HepG2 (cell line): ENCODE measurements at regions not wholly inside any gene's neighbourhood (a gene's known extent, or its start where the extent isn't known, plus 50 kb on each side); places are given as distances from the start of the nearest gene placed in this dataset.

ENCODE experiments used
- CTCF ChIP-seq: sonication (generic); formaldehyde crosslinking; IDR thresholded peaks from 2 replicates; pipeline ENCODE4 v1.5.0; 2020; ENCODE audit warnings: mild to moderate bottlenecking, missing genetic modification reagents, moderate library complexity
- NCOA2 ChIP-seq: sonication (generic); formaldehyde crosslinking; IDR thresholded peaks from 2 replicates; pipeline ENCODE4 v1.8.0; 2022; ENCODE audit warnings: inconsistent platforms
- NR2F2 ChIP-seq: IDR thresholded peaks from 2 replicates; pipeline ENCODE4 v1.6.1; 2012; ENCODE audit warnings: low read depth, inconsistent platforms, borderline replicate concordance
- RBFOX2 ChIP-seq: fragments of 200-400 bp; formaldehyde crosslinking; IDR thresholded peaks from 2 replicates; pipeline ENCODE4 v1.6.1; 2017; ENCODE audit warnings: low read depth, mild to moderate bottlenecking, low read length
- RERE ChIP-seq: IDR thresholded peaks from 2 replicates; pipeline ENCODE4 v1.6.1; 2016; ENCODE audit warnings: low read depth, missing genetic modification reagents, missing compliant biosample characterization
- REXO4 ChIP-seq: sonication (generic); formaldehyde crosslinking; IDR thresholded peaks from 2 replicates; pipeline ENCODE4 v1.8.0; 2022; ENCODE audit warnings: missing genetic modification reagents, mild to moderate bottlenecking, borderline replicate concordance
- ZBTB2 ChIP-seq: sonication (generic); formaldehyde crosslinking; IDR thresholded peaks from 2 replicates; pipeline ENCODE4 v1.8.0; 2022; ENCODE audit warnings: low read depth, missing genetic modification reagents
- ZNF530 ChIP-seq: sonication (generic); formaldehyde crosslinking; IDR thresholded peaks from 2 replicates; pipeline ENCODE4 v1.5.0; 2020; ENCODE audit warnings: low read depth, mild to moderate bottlenecking, missing genetic modification reagents
- ZNF580 ChIP-seq: IDR thresholded peaks from 2 replicates; pipeline ENCODE4 v1.6.1; 2016; ENCODE audit warnings: low read depth, borderline replicate concordance
- ZNF687 ChIP-seq: sonication (generic); formaldehyde crosslinking; IDR thresholded peaks from 2 replicates; pipeline ENCODE4 v1.5.1; 2020; ENCODE audit warnings: mild to moderate bottlenecking, missing genetic modification reagents, moderate library complexity

GRCh38 chr15:69585937-69586336 is 133.3 kb downstream of the RPLP1 start:
- TF ChIP-seq ZNF580 (CRISPR knock-in tag) (no peak), NCOA2 (CRISPR knock-in tag) (no peak), RBFOX2 (no peak), ZNF530 (CRISPR knock-in tag) (no peak), CTCF (no peak), REXO4 (CRISPR knock-in tag) (no peak), RERE (CRISPR knock-in tag) (no peak), ZBTB2 (CRISPR knock-in tag) (no peak), NR2F2 (no peak), ZNF687 (CRISPR knock-in tag) (no peak)
